ENCODE measurements at regions not wholly inside any gene's neighbourhood (a gene's known extent, or its start where the extent isn't known, plus 50 kb on each side); places are given as distances from the start of the nearest gene placed in this dataset.

DNA sequence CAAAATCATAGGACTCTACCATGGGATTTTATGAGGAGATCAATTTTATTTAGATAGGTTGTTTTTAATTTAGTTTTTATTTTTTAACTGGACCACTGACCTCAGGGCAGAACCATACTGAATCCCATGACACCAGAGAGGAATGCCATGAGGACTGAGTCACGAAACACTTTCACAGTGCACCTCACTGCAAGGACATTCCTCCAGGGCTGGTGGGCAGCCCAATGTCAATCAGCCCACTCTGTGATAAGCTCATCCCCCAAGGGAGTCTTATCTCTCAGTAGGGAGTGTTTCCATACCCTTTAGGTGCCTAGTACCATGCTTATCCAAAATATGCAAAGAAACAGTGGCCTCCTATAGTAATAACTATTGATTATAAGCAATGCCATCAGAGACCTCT is 224.5 kb upstream of the CDH6 start:
- H3K36me3 ChIP-seq (ENCODE audit: control insufficient read depth, insufficient read depth, low read length): no peaks in the 10 kb centered on the region
- H3K27me3 ChIP-seq (ENCODE audit: control insufficient read depth, insufficient read depth, low read length): no peaks in the 10 kb centered on the region
- no peak overlapping the region for H3K4me3 ChIP-seq (ENCODE audit: low read depth, low read length)
- DNase-seq (ENCODE audit: low read depth) (no peak), FAIRE-seq (no peak)
- TF ChIP-seq, protein P1, sequence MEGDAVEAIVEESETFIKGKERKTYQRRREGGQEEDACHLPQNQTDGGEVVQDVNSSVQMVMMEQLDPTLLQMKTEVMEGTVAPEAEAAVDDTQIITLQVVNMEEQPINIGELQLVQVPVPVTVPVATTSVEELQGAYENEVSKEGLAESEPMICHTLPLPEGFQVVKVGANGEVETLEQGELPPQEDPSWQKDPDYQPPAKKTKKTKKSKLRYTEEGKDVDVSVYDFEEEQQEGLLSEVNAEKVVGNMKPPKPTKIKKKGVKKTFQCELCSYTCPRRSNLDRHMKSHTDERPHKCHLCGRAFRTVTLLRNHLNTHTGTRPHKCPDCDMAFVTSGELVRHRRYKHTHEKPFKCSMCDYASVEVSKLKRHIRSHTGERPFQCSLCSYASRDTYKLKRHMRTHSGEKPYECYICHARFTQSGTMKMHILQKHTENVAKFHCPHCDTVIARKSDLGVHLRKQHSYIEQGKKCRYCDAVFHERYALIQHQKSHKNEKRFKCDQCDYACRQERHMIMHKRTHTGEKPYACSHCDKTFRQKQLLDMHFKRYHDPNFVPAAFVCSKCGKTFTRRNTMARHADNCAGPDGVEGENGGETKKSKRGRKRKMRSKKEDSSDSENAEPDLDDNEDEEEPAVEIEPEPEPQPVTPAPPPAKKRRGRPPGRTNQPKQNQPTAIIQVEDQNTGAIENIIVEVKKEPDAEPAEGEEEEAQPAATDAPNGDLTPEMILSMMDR (IDR thresholded peaks at IDR 0.05; ENCODE audit: insufficient read depth, low read length, severe bottlenecking): no peak

DNA sequence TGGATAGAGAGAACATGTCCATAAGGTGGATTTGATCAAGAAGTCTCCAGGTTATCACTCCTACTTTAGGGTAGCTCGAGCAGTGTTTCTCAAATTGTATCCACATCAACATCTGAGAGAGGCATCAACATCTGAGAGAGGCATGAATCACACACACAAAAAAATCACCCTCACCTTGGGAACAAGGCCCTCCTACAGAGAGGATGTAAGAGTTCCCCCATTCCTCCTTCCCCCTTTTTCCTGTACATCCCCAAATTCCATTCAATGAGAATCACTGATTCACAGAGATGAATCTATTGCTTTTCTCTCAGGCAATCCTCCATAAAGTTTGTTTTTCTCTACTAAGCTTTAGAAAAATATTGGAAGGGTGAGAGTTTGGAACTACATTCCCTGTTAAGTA is 233.4 kb upstream of the CDH6 start:
- H3K4me3 ChIP-seq (ENCODE audit: low read depth, low read length): no peak overlapping the region
- no peaks in the 10 kb centered on the region for H3K36me3 ChIP-seq (ENCODE audit: control insufficient read depth, insufficient read depth, low read length)
- peak; percentile 7 for DNase-seq (ENCODE audit: low read depth)
- no peak for FAIRE-seq
- no peaks in the 10 kb centered on the region for H3K27me3 ChIP-seq (ENCODE audit: control insufficient read depth, insufficient read depth, low read length)
- TF ChIP-seq, protein P1 (IDR thresholded peaks at IDR 0.05; ENCODE audit: insufficient read depth, low read length, severe bottlenecking): no peak

DNA sequence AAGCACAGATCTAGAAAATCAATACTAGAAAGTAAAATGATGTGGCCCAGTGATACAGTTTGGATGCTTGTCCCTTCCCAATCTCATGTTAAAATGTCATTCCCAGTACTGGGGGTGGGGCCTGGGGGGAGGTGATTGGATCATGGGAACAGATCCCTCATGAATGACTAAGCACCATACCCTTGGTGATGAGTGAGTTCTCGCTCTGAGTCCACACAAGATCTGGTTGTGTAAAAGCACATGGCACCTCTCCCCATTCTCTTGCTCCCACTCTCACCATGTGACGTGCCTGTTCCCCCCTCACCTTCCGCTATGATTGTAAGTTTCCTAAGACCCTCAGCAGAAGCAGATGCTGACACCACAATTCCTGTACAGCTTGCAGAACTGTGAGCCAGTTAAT is 234.2 kb upstream of the CDH6 start:
- no peaks in the 10 kb centered on the region for H3K36me3 ChIP-seq (ENCODE audit: control insufficient read depth, insufficient read depth, low read length)
- FAIRE-seq: peak; percentile 66

DNA sequence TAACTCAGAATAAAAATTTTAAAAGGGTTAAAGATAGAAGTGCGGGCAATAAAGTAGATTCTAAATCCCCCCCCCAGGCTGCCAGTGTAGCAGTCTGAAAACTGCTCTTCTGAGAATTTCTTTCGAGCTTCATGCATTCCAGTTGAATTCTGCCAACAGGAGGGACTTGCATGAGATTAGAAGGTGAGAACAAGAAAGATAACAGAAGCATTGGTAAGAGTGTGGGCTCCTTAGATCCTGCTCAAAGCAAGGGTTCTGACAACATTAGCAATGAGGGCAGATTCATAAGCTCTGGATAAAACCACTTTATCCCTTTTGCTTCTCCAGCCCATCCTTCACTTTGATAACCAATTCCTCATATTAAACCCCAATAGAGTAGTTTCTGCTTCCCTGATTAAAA is 235.9 kb upstream of the CDH6 start:
- Histone ChIP-seq H3K27me3 (ENCODE audit: control insufficient read depth, insufficient read depth, low read length) (no peaks in the 10 kb centered on the region), H3K4me3 (ENCODE audit: low read depth, low read length) (no peak overlapping the region), H3K36me3 (ENCODE audit: control insufficient read depth, insufficient read depth, low read length) (no peaks in the 10 kb centered on the region)
- DNase-seq (ENCODE audit: low read depth) (no peak), FAIRE-seq (no peak)
- TF ChIP-seq, protein P1 (IDR thresholded peaks at IDR 0.05; ENCODE audit: insufficient read depth, low read length, severe bottlenecking): no peak

More for the DNA sequence above, 234.2 kb upstream of the CDH6 start:
- Histone ChIP-seq H3K27me3 (ENCODE audit: control insufficient read depth, insufficient read depth, low read length) (no peaks in the 10 kb centered on the region), H3K4me3 (ENCODE audit: low read depth, low read length) (no peak overlapping the region)
- DNase-seq (ENCODE audit: low read depth): peak; percentile 7
- TF ChIP-seq, protein P1 (IDR thresholded peaks at IDR 0.05; ENCODE audit: insufficient read depth, low read length, severe bottlenecking): no peak

DNA sequence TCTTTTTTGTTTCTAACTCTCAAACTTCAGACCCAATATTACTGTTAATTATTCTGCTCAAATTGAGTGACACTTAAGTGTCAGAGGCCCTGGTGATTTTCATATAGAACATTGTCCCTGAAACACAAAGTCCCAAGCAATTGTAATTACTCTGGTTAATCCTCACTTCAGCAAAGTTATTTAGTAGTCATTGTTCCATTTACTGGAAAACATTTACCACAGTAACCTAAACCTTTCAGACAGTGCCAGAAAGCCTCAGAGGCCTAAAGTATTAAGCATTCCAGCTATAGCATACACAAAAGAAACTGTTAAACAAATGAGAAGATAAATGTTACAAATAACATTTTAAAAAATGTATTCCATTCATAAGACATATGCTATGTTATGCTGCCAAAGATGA is 237.2 kb upstream of the CDH6 start:
- H3K27me3 ChIP-seq (ENCODE audit: control insufficient read depth, insufficient read depth, low read length): no peaks in the 10 kb centered on the region
- FAIRE-seq: no peak
- no peak overlapping the region for H3K4me3 ChIP-seq (ENCODE audit: low read depth, low read length)
- TF ChIP-seq, protein P1 (IDR thresholded peaks at IDR 0.05; ENCODE audit: insufficient read depth, low read length, severe bottlenecking): no peak
- H3K36me3 ChIP-seq (ENCODE audit: control insufficient read depth, insufficient read depth, low read length): no peaks in the 10 kb centered on the region
- no peak for DNase-seq (ENCODE audit: low read depth)

DNA sequence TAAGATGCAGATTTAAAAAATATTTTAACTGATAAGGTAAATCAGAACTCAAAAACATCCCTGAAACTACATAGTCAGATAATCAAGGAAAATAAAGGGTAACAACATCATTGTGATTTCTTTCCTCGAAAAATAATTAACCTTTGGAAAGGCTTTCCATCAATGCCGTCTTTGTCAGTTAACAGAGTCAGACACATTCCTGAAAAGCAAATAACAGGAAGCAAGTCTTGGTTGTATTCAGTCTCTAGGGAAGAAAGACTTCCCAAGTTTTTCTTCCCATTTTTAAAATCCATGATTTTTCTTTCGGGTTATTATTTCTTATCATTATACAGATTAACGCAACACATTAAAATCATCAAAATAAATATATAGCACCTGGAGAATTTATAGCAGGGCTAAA is 256.4 kb upstream of the CDH6 start:
- Histone ChIP-seq H3K36me3 (ENCODE audit: control insufficient read depth, insufficient read depth, low read length) (no peaks in the 10 kb centered on the region), H3K4me3 (ENCODE audit: low read depth, low read length) (no peak overlapping the region), H3K27me3 (ENCODE audit: control insufficient read depth, insufficient read depth, low read length) (no peaks in the 10 kb centered on the region)
- FAIRE-seq (no peak), DNase-seq (ENCODE audit: low read depth) (no peak)
- TF ChIP-seq, protein P1 (IDR thresholded peaks at IDR 0.05; ENCODE audit: insufficient read depth, low read length, severe bottlenecking): no peak
